Mammary epithelial cell (primary cell): ENCODE measurements at regions not wholly inside any gene's neighbourhood (a gene's known extent, or its start where the extent isn't known, plus 50 kb on each side); places are given as distances from the start of the nearest gene placed in this dataset.

Experiments used
- CTCF ChIP-seq, 2 donors: IDR thresholded peaks in 1 of 2; conservative IDR thresholded peaks in 1 of 2; 2 replicates each; pipeline ENCODE4 v1.5.1; 2011 to 2012; ENCODE audit warnings: inconsistent platforms in 2 of 2, low read length in 2 of 2, mild to moderate bottlenecking in 2 of 2, control low read depth in 1 of 2, low read depth in 1 of 2; ENCODE audit not compliant: insufficient read depth in 1 of 2; ENCODE audit errors: extremely low read depth in 1 of 2
- EZH2 ChIP-seq: IDR thresholded peaks from 2 replicates; pipeline ENCODE4 v1.6.1; 2012; ENCODE audit warnings: low read length, inconsistent platforms, borderline replicate concordance

GRCh38 chr3:25863416-25863959, 73.6 kb downstream of the OXSM start:
- TF ChIP-seq EZH2 (no peak), CTCF (conservative IDR thresholded peaks at IDR 0.05 in 1 of 2, IDR thresholded peaks at IDR 0.05 in 1 of 2; ENCODE audit: extremely low read depth in 1 of 2, insufficient read depth in 1 of 2, low read depth in 1 of 2, low read length in 2 of 2) (peak; percentile 4 to 10)
